Peyer's patch (tissue), 4 donors: ENCODE measurements at regions not wholly inside any gene's neighbourhood (a gene's known extent, or its start where the extent isn't known, plus 50 kb on each side); places are given as distances from the start of the nearest gene placed in this dataset.

Experiments used
- POLR2A ChIP-seq, 2 donors: fragments of 450-650 bp; IDR thresholded peaks; one replicate each; pipeline ENCODE4 v1.5.1; 2017; ENCODE audit warnings: antibody characterized with exemption in 2 of 2, mild to moderate bottlenecking in 2 of 2, moderate library complexity in 2 of 2
- TF ChIP-seq, protein P1 (sequence below), 6 experiments: fragments of 450-650 bp in 4 of 6; fragments of 200-600 bp in 2 of 6; sonication (generic) in 1 of 6; IDR thresholded peaks; one replicate each; pipeline ENCODE4 v1.5.1; 2017 to 2019; ENCODE audit warnings: antibody characterized with exemption in 6 of 6, mild to moderate bottlenecking in 3 of 6, moderate library complexity in 1 of 6

DNA sequence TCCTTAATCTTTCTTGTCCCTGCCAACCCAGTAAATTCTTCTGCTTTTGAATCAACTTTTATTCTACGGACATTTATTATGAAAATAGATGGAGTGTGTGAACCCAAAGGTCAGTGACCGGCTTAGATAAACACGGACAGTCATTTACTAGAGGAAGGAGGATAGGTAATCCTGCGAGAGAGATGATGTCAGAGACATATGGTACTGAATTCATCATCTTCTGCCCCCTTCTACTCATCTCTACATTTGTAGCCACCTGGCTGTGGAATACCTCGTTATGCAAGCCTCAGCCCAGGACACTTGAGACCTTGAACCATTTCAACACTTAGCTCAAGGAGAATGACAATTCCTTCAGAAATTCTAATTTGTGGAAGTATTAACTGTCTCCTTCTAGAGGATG lies 443.6 kb downstream of the TDRD15 start:
- TF ChIP-seq, protein P1, sequence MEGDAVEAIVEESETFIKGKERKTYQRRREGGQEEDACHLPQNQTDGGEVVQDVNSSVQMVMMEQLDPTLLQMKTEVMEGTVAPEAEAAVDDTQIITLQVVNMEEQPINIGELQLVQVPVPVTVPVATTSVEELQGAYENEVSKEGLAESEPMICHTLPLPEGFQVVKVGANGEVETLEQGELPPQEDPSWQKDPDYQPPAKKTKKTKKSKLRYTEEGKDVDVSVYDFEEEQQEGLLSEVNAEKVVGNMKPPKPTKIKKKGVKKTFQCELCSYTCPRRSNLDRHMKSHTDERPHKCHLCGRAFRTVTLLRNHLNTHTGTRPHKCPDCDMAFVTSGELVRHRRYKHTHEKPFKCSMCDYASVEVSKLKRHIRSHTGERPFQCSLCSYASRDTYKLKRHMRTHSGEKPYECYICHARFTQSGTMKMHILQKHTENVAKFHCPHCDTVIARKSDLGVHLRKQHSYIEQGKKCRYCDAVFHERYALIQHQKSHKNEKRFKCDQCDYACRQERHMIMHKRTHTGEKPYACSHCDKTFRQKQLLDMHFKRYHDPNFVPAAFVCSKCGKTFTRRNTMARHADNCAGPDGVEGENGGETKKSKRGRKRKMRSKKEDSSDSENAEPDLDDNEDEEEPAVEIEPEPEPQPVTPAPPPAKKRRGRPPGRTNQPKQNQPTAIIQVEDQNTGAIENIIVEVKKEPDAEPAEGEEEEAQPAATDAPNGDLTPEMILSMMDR (IDR thresholded peaks at IDR 0.05) = no peak
- no peak for TF ChIP-seq POLR2A (IDR thresholded peaks at IDR 0.05)
